ENCODE measurements at regions not wholly inside any gene's neighbourhood (a gene's known extent, or its start where the extent isn't known, plus 50 kb on each side); places are given as distances from the start of the nearest gene placed in this dataset.

DNA sequence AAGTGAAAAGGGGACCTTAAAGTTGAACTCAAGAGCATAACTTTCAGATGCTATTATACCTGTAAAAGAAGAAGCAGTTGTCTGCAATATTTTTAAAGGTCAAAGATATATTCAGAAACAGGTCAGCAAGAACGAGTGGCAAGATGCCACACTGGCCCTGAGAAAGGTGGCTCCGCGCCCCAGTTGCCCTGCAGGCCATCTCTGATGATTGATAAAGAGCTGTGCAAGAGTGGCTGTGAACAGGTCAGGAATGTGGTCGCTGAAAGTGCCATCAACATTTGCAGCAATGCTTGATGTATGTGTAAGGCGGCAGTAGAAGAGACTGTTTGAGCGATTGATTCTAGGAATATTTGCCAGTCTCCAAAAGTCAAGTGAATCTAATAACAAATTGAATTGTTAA, 664.2 kb upstream of the SLC10A2 start:
- DNase-seq (ENCODE audit: low spot score) = no peak

- no peak for DNase-seq (ENCODE audit: low spot score)
These were observed 660.6 kb upstream of the SLC10A2 start for GRCh38 chr13:103726808-103727207.

DNA sequence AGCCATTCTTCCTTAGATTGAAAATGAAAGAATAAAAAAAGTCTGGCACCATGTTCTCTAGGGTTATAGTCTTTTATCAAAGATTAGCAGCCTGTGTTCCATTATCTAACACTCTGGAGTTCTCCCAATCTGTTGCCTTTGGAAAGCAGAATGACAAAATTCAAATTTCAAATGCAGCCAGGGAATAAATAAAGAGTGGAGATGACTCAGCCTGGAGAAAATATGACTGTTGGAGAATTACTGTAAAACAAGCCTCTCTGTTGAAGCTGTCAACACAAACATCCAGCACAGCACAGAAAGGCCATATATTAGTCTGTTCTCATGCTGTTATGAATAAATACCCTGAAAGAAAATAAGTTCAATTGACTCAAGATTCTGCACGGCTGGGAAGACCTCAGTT, 650.5 kb upstream of the SLC10A2 start:
- DNase-seq (ENCODE audit: low spot score) = peak; percentile 88

GRCh38 chr13:103715335-103715734, 649.1 kb upstream of the SLC10A2 start:
- no peak for DNase-seq (ENCODE audit: low spot score)

- no peak for DNase-seq (ENCODE audit: low spot score)
These were observed 637.0 kb upstream of the SLC10A2 start for GRCh38 chr13:103703246-103703645.

- peak; percentile 20 for DNase-seq (ENCODE audit: low spot score)
These were observed 631.8 kb upstream of the SLC10A2 start for GRCh38 chr13:103698000-103698399.

DNA sequence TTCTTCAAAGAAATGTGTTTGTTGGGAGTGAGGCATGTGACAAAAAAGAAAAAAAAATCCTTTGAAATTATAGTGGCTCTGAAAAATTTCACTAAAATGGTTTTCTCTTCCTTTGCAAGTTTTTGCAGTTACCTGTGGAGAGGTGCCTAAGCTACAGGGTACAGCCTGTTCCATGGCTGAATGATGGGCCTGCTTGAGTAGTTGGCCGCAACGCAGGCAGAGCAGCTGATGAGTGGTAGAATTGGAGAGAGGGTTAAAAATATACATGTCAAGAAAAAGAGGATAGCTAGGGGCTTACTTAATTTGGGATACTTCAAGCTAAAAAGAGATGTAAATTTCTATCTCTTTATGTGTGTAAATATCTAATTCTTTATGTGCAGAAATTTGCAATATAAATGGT, 629.1 kb upstream of the SLC10A2 start:
- DNase-seq (ENCODE audit: low spot score) = no peak

- DNase-seq (ENCODE audit: low spot score) = peak; percentile 4
These were observed 628.3 kb upstream of the SLC10A2 start for GRCh38 chr13:103694471-103694870.

GRCh38 chr13:103694033-103694432, 627.8 kb upstream of the SLC10A2 start:
- DNase-seq (ENCODE audit: low spot score) = no peak

GRCh38 chr13:103692442-103692841, 626.2 kb upstream of the SLC10A2 start:
- DNase-seq (ENCODE audit: low spot score) = no peak

- no peak for DNase-seq (ENCODE audit: low spot score)
These were observed 610.1 kb upstream of the SLC10A2 start for GRCh38 chr13:103676329-103676728.

GRCh38 chr13:103671547-103671946, 605.3 kb upstream of the SLC10A2 start:
- no peak for DNase-seq (ENCODE audit: low spot score)

DNA sequence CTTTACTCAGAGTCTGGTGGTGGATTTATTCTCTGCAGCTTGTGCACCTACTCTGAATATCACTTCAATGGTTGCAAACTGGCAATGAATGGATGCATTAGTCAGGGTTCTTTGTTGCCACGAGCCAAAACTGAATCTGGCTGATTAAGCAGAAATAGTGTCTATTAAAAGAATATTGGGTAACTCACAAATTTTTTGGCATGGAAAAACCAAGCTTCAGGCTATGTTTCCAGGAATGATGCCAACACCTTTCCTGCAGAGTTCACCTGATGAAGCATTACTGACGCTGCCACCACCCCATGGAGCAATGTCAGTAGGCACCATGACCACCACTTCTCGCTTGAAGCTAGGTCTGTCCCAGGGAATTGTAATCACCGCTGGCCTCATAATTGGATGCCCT, 597.8 kb upstream of the SLC10A2 start:
- no peak for DNase-seq (ENCODE audit: low spot score)

- DNase-seq (ENCODE audit: low spot score) = no peak
These were observed 590.1 kb upstream of the SLC10A2 start for GRCh38 chr13:103656311-103656710.

DNA sequence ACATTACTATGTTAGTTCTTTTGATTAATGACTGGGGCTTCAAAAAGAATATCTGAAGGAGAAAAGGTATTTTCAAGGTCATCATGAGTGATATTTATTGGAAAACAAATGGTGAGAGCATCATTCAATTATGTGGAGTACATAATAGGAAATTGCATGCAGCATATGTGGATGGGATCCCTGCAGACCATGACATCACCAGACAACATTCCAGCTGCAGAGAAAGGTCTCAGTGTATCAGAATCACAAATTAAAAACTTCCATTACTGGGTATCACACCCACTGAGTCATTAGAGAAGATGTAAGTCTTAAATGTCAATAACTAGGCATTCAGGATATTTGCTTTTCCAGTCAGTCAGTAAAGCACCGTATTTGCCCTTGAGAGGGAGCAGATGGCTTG, 574.4 kb upstream of the SLC10A2 start:
- no peak for DNase-seq (ENCODE audit: low spot score)

DNA sequence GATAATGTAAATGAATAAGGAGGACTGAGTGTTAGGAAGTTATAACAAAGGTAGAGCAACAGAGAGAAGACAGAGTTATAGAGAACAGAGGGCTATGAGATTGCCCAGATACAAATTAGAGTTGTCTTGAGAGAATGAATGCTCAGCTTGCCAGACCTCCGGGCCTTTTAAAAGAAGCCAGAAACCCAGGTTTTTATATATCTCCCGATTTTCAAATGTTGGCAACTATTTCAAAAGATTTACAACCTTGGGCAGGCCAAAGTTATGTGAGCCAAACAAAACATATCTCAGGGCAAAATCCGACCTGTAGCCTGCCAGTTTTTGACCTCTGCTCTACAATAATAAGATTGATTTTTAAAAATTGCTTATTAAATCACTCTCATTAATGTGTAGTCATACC, 573.1 kb upstream of the SLC10A2 start:
- peak; percentile 2 for DNase-seq (ENCODE audit: low spot score)

DNA sequence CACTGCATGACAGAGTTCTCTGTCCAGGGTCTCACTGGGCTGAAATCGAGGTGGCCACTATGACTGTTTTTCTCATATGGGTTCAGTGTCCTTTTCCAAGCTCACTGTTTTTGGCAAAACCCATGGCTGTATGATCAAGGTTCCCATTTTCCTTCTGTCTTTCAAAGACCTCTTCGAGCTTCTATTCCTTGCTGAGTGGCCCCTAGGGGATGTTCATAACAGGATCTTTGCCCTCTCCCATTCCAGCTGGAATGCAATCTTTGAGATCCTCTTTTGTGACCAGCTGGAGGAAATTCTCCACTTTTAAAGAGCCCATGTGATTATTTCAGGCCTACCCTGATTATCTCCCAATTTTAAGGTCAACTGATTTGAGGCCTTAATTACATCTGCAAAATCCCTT, 572.5 kb upstream of the SLC10A2 start:
- no peak for DNase-seq (ENCODE audit: low spot score)

GRCh38 chr13:103634066-103634465, 567.8 kb upstream of the SLC10A2 start:
- no peak for DNase-seq (ENCODE audit: low spot score)

GRCh38 chr13:103625194-103625593, 559.0 kb upstream of the SLC10A2 start:
- DNase-seq (ENCODE audit: low spot score) = no peak

- no peak for DNase-seq (ENCODE audit: low spot score)
These were observed 551.9 kb upstream of the SLC10A2 start for GRCh38 chr13:103618151-103618550.

DNA sequence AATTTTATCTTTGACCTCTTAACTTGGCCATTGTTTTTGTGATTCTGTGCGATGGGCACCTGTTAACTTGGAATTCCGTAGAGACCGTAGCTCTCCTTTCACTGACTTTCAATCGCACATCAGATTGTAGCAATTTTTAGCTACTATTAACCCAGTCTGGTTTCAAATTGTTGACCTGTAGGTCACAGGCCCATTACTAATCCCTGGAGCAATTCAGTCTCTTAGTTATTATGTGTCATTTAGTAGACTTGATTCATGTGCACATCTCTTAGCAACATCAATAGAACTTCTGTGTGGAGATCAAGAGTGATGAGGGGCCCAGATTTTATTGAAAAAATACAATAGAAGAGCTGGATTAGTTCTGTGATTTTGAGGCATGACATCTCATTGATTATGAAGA, 549.6 kb upstream of the SLC10A2 start:
- DNase-seq (ENCODE audit: low spot score) = no peak

GRCh38 chr13:103614761-103615160, 548.5 kb upstream of the SLC10A2 start:
- no peak for DNase-seq (ENCODE audit: low spot score)

DNA sequence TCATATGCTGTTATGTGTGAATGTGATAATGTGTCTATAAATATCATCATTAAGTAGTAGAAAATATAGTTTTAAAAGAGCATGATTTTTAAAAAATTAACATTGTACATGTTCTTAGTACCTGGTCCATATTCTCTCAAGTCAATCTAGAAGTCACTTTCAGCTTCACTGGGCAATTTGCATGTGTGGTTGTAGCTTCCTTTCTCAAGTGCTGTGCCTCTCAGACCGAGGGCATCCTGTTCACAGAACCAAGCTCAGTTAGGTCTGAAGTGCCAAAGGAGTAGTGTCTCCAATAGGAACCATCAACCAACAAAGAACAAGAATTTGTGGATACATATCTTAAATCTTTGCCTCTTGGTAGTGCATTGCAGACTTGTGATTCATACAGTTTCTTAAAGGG, 541.8 kb upstream of the SLC10A2 start:
- DNase-seq (ENCODE audit: low spot score) = no peak

DNA sequence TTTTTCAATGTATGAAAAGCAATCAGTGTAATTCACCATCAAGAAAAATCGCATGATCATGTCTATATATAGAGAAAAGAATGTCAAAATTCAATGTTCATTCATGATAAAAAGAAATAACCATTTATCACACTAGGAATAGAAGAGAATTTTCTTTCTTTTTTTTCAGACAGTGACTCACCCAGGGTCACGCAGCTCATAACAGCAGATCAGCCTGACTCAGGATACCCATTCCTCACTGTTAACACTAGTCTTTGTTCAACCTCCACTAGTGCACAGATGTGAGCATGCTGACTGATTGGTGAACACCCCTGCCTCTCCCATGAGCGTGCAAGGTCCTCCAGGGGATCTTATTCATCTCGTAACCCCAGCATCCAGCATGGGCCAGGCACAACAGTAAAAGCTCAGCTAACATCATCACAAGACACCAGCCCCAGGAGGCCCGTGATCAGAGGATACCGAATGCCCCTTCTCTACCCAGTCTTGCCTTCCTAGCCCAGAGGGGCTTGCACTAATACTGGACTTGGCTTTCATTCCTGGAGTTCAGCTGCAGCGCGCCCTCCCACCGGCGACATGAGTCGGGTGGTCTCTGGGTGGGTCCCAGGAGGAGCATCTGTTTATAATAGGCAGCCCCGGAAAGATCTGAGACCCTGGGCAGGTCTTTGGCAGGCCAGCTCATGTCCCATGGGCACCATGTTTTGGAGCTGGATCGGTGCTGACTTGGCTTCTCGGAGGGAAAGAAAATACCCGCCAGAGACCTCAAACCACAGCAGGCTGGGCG, 539.5 kb upstream of the SLC10A2 start:
- DNase-seq (ENCODE audit: low spot score) = no peak
